AG09309 (cell line): ENCODE measurements at regions not wholly inside any gene's neighbourhood (a gene's known extent, or its start where the extent isn't known, plus 50 kb on each side); places are given as distances from the start of the nearest gene placed in this dataset.
"Not testable (repeated sequence)": the region's sequence is repeated elsewhere in the genome, so short reads cannot be mapped to it uniquely, and the experiment has no call there.

Experiments
- DNase-seq: peaks from one replicate; pipeline ENCODE4 v3.0.0-alpha.2; 2010; ENCODE audit warnings: low read depth
- H3K4me3 ChIP-seq: 2 replicates; pipeline ENCODE4 v1.5.1; 2011; ENCODE audit warnings: mild to moderate bottlenecking, low read depth, low read length, moderate library complexity; ENCODE audit not compliant: control insufficient read depth
- TF ChIP-seq, protein P1 (sequence below): IDR thresholded peaks from 2 replicates; pipeline ENCODE4 v1.5.1; 2011; ENCODE audit warnings: mild to moderate bottlenecking, low read depth, low read length, inconsistent platforms; ENCODE audit not compliant: insufficient read depth, control insufficient read depth; ENCODE audit errors: missing control alignments

DNA sequence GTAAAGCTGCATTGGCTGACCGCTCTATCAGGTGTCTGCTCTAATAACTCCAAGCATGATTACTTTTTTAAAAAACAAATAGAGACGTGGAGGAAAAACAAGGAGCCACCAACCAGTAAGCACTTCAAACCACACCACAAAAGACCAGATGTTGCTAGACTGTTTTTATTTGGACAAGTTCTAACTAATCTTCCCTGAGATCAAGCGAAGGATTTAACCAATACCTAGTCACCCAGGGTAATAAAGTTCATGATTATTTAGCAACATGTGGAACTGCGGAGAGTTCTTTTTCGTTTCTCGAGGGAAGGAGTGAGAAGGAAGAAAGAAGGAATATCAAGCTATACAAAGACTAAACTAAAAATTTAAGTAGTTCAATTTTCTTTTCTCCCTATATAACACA lies 288.1 kb downstream of the DUSP6 start:
- DNase-seq: no peak
- no peak overlapping the region for H3K4me3 ChIP-seq
- TF ChIP-seq, protein P1, sequence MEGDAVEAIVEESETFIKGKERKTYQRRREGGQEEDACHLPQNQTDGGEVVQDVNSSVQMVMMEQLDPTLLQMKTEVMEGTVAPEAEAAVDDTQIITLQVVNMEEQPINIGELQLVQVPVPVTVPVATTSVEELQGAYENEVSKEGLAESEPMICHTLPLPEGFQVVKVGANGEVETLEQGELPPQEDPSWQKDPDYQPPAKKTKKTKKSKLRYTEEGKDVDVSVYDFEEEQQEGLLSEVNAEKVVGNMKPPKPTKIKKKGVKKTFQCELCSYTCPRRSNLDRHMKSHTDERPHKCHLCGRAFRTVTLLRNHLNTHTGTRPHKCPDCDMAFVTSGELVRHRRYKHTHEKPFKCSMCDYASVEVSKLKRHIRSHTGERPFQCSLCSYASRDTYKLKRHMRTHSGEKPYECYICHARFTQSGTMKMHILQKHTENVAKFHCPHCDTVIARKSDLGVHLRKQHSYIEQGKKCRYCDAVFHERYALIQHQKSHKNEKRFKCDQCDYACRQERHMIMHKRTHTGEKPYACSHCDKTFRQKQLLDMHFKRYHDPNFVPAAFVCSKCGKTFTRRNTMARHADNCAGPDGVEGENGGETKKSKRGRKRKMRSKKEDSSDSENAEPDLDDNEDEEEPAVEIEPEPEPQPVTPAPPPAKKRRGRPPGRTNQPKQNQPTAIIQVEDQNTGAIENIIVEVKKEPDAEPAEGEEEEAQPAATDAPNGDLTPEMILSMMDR: no peak

DNA sequence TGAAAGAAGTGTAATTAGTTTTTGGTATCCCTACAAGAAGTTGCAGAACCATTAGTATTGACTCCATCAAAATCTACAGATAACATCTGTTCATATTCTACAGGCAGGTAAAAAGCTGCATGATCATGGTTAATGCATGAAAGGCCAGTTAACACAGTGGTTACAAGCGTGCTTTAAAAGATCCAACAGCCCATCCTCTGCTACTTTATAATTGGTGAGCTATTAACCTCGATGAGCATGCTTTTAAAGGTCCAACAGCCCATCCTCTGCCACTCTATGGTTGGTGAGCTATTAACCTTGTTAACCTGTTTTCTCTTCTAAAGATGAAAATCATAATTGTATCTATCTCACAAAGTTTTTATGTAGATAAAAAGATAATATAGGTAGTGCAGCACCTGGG lies 289.3 kb downstream of the DUSP6 start:
- DNase-seq: no peak
- H3K4me3 ChIP-seq: no peak overlapping the region
- TF ChIP-seq, protein P1: no peak

DNA sequence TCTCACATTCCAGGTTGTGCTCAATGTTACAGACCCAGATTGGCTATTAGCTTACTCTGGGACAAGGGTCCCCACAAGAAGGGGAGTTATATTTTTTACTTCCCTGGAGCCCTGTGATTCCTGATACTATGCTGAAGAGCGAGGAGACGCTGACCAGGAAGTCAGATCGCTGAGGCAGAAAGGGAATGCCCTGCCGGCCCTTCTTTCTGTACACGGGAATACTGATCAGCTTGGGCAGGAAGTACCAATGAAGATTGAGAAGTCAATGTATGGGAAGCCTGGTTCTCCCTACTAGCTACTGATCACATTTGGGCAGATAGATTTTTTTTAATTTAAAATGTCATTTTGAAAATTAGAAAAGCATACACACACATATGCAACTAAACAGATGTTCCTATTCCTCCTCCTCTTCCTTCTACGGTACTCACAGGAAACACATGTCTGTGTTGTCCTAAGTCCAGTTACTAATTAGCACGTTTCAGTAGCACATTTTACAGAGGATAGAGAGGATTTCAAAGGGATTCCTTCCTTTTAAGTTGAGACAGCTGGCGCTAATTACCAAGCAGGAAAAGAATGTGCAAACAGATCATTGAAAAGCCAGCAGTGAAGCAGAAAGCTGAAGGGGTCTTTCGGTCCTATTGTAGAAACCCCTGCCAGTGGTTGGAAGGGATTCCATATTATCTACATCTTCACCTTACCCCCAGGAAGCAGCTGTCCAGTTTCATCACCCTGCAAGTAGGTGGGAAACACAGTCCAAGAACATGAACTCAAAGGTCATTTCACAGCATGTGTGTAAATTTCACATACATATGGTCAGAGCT lies 292.4 kb downstream of the DUSP6 start:
- TF ChIP-seq, protein P1: no peak
- H3K4me3 ChIP-seq: no peak overlapping the region
- DNase-seq: no peak

DNA sequence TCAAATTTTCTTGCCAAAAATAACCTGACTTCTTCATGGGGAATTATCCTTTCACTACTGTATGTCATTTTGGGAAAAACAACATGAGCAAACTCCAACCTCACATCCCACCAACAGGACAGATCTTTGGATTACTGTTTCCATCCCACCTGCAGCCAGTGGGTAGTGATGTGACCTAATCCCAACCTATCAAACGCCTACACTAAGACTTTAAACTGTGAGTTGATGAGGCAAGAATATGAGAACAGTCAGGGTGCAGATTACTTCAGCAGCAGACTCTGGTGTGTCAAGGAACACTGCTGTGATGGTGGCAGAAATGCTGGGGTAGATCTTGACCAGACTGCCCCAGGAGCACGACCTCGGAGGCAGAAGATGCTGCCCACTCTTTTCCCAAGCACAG lies 293.2 kb downstream of the DUSP6 start:
- TF ChIP-seq, protein P1: no peak
- DNase-seq: no peak

DNA sequence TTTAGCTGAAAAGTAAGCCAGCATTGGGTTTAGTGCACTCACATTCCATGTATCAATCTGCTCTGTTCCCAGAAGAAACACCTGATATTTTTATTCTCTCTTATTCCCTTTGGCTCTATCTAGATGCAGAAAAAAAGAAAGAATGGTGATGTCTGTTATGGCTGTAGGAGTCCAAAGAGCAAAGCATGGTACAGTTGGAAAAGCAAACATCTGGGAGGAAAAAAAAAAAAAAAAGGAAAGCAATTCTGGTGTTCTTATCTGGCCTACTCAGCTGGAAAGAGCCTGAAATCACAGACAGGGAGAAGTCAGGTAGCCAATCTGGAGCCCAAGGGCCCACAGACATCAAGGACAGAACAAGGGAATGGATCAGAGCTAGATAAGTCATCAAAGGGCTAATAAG lies 293.9 kb downstream of the DUSP6 start:
- no peak overlapping the region for H3K4me3 ChIP-seq
- no peak for DNase-seq
- TF ChIP-seq, protein P1: no peak

More for the DNA sequence above, 293.2 kb downstream of the DUSP6 start:
- H3K4me3 ChIP-seq: no peak overlapping the region

DNA sequence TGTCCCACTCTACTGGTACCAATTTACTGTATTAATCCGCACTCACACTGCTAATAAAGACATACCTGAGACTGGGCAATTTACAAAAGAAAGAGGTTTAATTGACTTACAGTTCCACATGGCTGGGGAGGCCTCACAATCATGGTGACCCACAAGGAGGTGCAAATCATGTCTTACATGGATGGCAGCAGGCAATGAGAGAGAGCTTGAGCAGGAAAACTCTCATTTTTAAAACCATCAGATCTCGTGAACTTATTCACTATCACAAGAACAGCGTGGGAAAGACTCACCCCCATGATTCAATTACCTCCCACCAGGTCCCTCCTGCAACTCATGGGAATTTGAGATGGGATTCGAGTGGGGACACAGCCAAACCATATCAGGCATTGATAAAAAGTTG lies 298.5 kb downstream of the DUSP6 start:
- not testable (repeated sequence) for DNase-seq, H3K4me3 ChIP-seq

DNA sequence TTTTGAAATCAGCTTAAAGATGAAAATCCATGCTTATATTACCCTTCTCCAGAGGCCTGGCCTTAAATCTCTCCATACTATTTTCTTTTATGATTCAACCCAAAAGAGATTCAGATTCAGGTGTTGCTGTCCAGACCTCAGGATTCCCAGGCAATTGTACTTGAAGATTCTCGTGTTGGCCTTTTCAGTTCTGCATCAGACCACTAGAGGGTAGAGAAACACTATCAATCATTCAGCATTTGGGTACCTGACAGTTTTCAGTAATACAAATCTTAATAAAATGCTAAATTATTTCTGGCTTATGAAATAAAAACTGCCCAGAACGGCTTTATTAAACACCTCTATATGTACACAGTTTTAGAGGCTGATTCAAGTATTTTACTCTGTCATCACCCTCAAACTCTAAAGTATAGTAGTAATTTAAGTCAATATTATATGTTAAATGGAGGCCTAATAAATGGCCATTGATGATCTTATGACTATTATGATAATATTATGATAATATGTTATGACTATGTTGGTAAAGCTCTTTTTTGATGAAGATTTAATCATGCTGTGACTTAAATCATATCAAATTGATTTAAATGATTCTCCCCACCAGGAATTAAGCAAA lies 301.1 kb downstream of the DUSP6 start:
- H3K4me3 ChIP-seq: no peak overlapping the region
- no peak for DNase-seq
- TF ChIP-seq, protein P1: peak; percentile 83
